CD14-positive monocyte (primary cell): ENCODE measurements at regions not wholly inside any gene's neighbourhood (a gene's known extent, or its start where the extent isn't known, plus 50 kb on each side); places are given as distances from the start of the nearest gene placed in this dataset.

Experiments used
- DNase-seq, 3 donors: peaks; one replicate each; pipeline ENCODE4 v3.0.0-alpha.2; 2011 to 2022
- H2AFZ ChIP-seq: 2 replicates; pipeline ENCODE4 v1.6.0; 2012; ENCODE audit warnings: mild to moderate bottlenecking, low read depth, low read length, inconsistent platforms; ENCODE audit not compliant: insufficient read depth, poor library complexity, severe bottlenecking
- H3K27ac ChIP-seq, 2 donors: 1 replicate in 1 of 2; 2 replicates in 1 of 2; pipeline ENCODE4 v1.5.1; 2012 to 2013; ENCODE audit warnings: low read length in 2 of 2, control low read depth in 1 of 2, inconsistent platforms in 1 of 2, low read depth in 1 of 2, mild to moderate bottlenecking in 1 of 2
- H3K27me3 ChIP-seq, 2 donors: one replicate each; pipeline versions ENCODE4 v1.6.0 to v1.6.1; 2011 to 2013; ENCODE audit warnings: low read length in 2 of 2; ENCODE audit not compliant: control insufficient read depth in 2 of 2, insufficient read depth in 2 of 2
- H3K36me3 ChIP-seq, 2 donors: replicated peaks in 1 of 2; 1 replicate in 1 of 2; 2 replicates in 1 of 2; pipeline versions ENCODE4 v1.5.1 to v1.6.1; 2012 to 2013; ENCODE audit warnings: low read length in 2 of 2, control low read depth in 1 of 2, inconsistent platforms in 1 of 2, mild to moderate bottlenecking in 1 of 2; ENCODE audit not compliant: insufficient read depth in 2 of 2, control insufficient read depth in 1 of 2
- H3K4me1 ChIP-seq, 2 donors: 1 replicate in 1 of 2; 2 replicates in 1 of 2; pipeline versions ENCODE4 v1.5.1 to v1.6.1; 2012 to 2013; ENCODE audit warnings: low read length in 2 of 2, control low read depth in 1 of 2, inconsistent platforms in 1 of 2, mild to moderate bottlenecking in 1 of 2, moderate library complexity in 1 of 2; ENCODE audit not compliant: insufficient read depth in 2 of 2, control insufficient read depth in 1 of 2
- H3K4me2 ChIP-seq: replicated peaks from 2 replicates; pipeline ENCODE3; 2012; ENCODE audit warnings: low read length, moderate library complexity, mild to moderate bottlenecking; ENCODE audit not compliant: poor library complexity, severe bottlenecking; ENCODE audit errors: extremely low read depth
- H3K4me3 ChIP-seq, 3 experiments: fragments of 200-600 bp in 1 of 3; sonication (generic) in 1 of 3; replicated peaks in 1 of 3; 1 replicate in 2 of 3; 2 replicates in 1 of 3; pipeline ENCODE4 v1.5.1; 2011 to 2013; ENCODE audit warnings: low read length in 3 of 3, mild to moderate bottlenecking in 3 of 3, control low read depth in 2 of 3, low read depth in 2 of 3, inconsistent platforms in 1 of 3, moderate library complexity in 1 of 3
- H3K79me2 ChIP-seq: 2 replicates; pipeline ENCODE4 v1.6.0; 2012; ENCODE audit warnings: mild to moderate bottlenecking, control low read depth, inconsistent platforms, low read length, moderate library complexity; ENCODE audit not compliant: insufficient read depth
- H3K9ac ChIP-seq: 2 replicates; pipeline ENCODE4 v1.6.0; 2017; ENCODE audit warnings: low read length, mild to moderate bottlenecking; ENCODE audit not compliant: insufficient read depth, poor library complexity, severe bottlenecking
- H3K9me3 ChIP-seq, 2 donors: replicated peaks in 1 of 2; 1 replicate in 1 of 2; 2 replicates in 1 of 2; pipeline versions ENCODE4 v1.5.1 to v1.6.1; 2012 to 2013; ENCODE audit warnings: low read length in 2 of 2, control low read depth in 1 of 2; ENCODE audit not compliant: control insufficient read depth in 1 of 2, insufficient read depth in 1 of 2
- H4K20me1 ChIP-seq: 2 replicates; pipeline ENCODE4 v1.6.0; 2012; ENCODE audit warnings: mild to moderate bottlenecking, low read length, control low read depth, moderate library complexity; ENCODE audit not compliant: insufficient read depth
- H3K27ac Mint-ChIP-seq, 7 donors: one replicate each; pipeline ENCODE4 v1.8.0; 2020; ENCODE audit warnings: mild to moderate bottlenecking in 7 of 7, mixed read lengths in 7 of 7, moderate library complexity in 6 of 7, inconsistent platforms in 2 of 7
- H3K27me3 Mint-ChIP-seq, 3 donors: one replicate each; pipeline ENCODE4 v1.8.0; 2021 to 2022; ENCODE audit warnings: low read depth in 3 of 3, mild to moderate bottlenecking in 3 of 3, mixed read lengths in 3 of 3, moderate library complexity in 3 of 3, inconsistent platforms in 1 of 3
- H3K36me3 Mint-ChIP-seq, 2 donors: one replicate each; pipeline ENCODE4 v1.8.0; 2020; ENCODE audit warnings: mixed read lengths in 2 of 2, inconsistent platforms in 1 of 2, mild to moderate bottlenecking in 1 of 2
- H3K4me1 Mint-ChIP-seq: one replicate; pipeline ENCODE4 v1.8.0; 2020; ENCODE audit warnings: mild to moderate bottlenecking, mixed read lengths
- H3K4me3 Mint-ChIP-seq, 2 donors: one replicate each; pipeline ENCODE4 v1.8.0; 2020; ENCODE audit warnings: mild to moderate bottlenecking in 2 of 2, mixed read lengths in 2 of 2, moderate library complexity in 1 of 2
- H3K9me3 Mint-ChIP-seq, 7 donors: one replicate each; pipeline ENCODE4 v1.8.0; 2020 to 2022; ENCODE audit warnings: mixed read lengths in 7 of 7, mild to moderate bottlenecking in 6 of 7, moderate library complexity in 6 of 7, inconsistent platforms in 2 of 7
- WGBS: methylation state at CpG from one replicate; pipeline ENCODE4 v1.1.5; 2013; ENCODE audit warnings: missing lambda C conversion rate; ENCODE audit not compliant: insufficient coverage; 5-methylcytosine and 5-hydroxymethylcytosine counted together
- intact Hi-C, 2 donors: fragments of 100-400 bp; cut with micrococcal nuclease; formaldehyde crosslinking; loops; one replicate each; pipeline versions ENCODE4 v1.15.0 to v1.15.1; 2023
- TF ChIP-seq, protein P1 (sequence below): fragments of 200-600 bp; IDR thresholded peaks from one replicate; pipeline ENCODE4 v1.8.0; 2022; ENCODE audit warnings: antibody characterized with exemption, mild to moderate bottlenecking

DNA sequence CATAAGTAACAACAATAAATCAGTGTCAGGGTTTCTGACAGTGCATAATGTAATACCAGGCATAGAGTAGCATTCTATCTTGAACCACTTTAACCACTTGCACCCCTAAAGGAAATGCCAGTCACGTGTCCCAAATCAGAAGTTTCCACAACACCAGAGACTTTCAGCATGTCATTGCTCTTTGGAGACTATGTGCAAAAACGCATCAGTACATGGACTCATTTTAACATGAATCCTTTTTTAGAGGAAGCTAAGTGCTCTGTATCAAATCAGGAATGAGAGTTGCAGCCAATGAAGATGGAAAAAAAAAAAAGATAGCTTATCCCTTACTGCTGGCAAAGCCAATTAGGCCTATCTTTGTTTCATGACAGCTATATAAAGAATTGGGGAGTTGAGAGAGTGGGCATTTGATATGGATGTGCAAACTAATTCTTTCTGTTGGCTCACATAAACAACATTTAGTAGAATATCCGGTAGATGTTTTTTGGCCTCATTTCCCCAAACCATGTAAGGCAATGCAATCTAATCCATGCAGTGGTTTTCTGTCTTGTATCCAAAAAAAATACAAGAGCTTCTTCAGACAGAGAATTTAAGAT lies 353.1 kb downstream of the IRS1 start:
- H3K79me2 ChIP-seq = no peaks in the 10 kb centered on the region
- H3K4me3 ChIP-seq = no peak overlapping the region
- DNase-seq = no peak
- no peaks in the 10 kb centered on the region for H4K20me1 ChIP-seq
- no peaks in the 10 kb centered on the region for H3K4me1 ChIP-seq
- no peak overlapping the region for H3K4me3 Mint-ChIP-seq
- H3K27me3 Mint-ChIP-seq = peaks cover 0 to 7% (median 5%) of the 10 kb centered on the region in 3 donors
- H3K9ac ChIP-seq = no peak overlapping the region
- no peak overlapping the region for H3K4me2 ChIP-seq
- H3K36me3 ChIP-seq = no peaks in the 10 kb centered on the region
- TF ChIP-seq, protein P1, sequence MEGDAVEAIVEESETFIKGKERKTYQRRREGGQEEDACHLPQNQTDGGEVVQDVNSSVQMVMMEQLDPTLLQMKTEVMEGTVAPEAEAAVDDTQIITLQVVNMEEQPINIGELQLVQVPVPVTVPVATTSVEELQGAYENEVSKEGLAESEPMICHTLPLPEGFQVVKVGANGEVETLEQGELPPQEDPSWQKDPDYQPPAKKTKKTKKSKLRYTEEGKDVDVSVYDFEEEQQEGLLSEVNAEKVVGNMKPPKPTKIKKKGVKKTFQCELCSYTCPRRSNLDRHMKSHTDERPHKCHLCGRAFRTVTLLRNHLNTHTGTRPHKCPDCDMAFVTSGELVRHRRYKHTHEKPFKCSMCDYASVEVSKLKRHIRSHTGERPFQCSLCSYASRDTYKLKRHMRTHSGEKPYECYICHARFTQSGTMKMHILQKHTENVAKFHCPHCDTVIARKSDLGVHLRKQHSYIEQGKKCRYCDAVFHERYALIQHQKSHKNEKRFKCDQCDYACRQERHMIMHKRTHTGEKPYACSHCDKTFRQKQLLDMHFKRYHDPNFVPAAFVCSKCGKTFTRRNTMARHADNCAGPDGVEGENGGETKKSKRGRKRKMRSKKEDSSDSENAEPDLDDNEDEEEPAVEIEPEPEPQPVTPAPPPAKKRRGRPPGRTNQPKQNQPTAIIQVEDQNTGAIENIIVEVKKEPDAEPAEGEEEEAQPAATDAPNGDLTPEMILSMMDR = no peak
- H3K27me3 ChIP-seq = peaks cover 3 to 9% of the 10 kb centered on the region in 2 donors
- intact Hi-C loops = no loop called here
- no peak overlapping the region for H2AFZ ChIP-seq
- no peak overlapping the region for H3K27ac ChIP-seq
- H3K4me1 Mint-ChIP-seq = no peaks in the 10 kb centered on the region
- H3K9me3 Mint-ChIP-seq = peaks cover 0 to 7% (median 2%) of the 10 kb centered on the region in 7 donors
- no peaks in the 10 kb centered on the region for H3K36me3 Mint-ChIP-seq
- no peaks in the 10 kb centered on the region for H3K9me3 ChIP-seq
- H3K27ac Mint-ChIP-seq = no peak overlapping the region
- 0% methylated on average over 1 of the region's 3 CpGs for WGBS

DNA sequence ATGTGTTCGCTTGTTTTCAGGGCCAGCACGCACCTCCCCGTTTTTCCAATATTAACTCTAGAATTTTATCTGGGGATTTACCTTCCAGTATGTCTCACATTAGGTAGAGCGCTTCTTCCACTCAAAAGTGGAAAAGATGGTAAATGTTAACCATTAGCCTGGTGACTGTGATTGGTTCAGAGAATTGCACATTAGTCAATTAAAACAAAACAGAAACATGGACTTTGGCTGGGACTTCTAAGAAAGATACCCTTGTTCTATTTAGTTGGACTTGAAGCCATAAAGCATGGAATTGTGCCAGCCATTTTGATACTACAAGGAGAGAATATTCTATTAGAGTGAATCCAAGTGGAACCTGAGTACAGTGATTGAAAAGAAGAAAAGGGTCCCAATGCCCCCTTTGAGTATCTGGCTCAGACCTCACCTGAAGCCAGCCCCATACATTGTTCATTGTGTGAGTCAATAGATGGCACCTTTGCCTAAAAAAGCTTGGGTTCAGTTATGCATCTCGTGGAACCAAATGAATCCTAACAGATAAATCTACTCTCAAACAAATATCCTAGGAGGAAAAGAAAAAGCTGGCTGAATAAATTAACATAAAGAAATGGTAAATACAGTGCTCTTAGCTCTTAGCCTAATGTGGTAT lies 354.3 kb downstream of the IRS1 start:
- no peak for DNase-seq
- intact Hi-C loops = no loop called here

More for the DNA sequence above, 354.3 kb downstream of the IRS1 start:
- H3K9me3 Mint-ChIP-seq = peaks cover 0 to 7% (median 2%) of the 10 kb centered on the region in 7 donors
- no peaks in the 10 kb centered on the region for H3K4me1 ChIP-seq
- no peak overlapping the region for H3K4me2 ChIP-seq
- no CpG with 5 or more reads among the region's 5 CpGs for whole genome bisulfite sequencing
- no peaks in the 10 kb centered on the region for H3K36me3 ChIP-seq
- H3K9me3 ChIP-seq = no peaks in the 10 kb centered on the region
- peaks cover 3 to 9% of the 10 kb centered on the region in 2 donors for H3K27me3 ChIP-seq
- TF ChIP-seq, protein P1 = no peak
- no peaks in the 10 kb centered on the region for H3K79me2 ChIP-seq
- peaks cover 0 to 10% (median 5%) of the 10 kb centered on the region in 3 donors for H3K27me3 Mint-ChIP-seq
- H3K36me3 Mint-ChIP-seq = no peaks in the 10 kb centered on the region
- H3K27ac Mint-ChIP-seq = no peak overlapping the region
- no peak overlapping the region for H3K27ac ChIP-seq
- peaks cover under 1% of the 10 kb centered on the region for H3K4me1 Mint-ChIP-seq
- H4K20me1 ChIP-seq = no peaks in the 10 kb centered on the region
- H3K4me3 ChIP-seq = no peak overlapping the region
- H2AFZ ChIP-seq = no peak overlapping the region
- H3K9ac ChIP-seq = no peak overlapping the region
- H3K4me3 Mint-ChIP-seq = no peak overlapping the region
